Hepatocyte (in vitro differentiated cells): ENCODE measurements at regions not wholly inside any gene's neighbourhood (a gene's known extent, or its start where the extent isn't known, plus 50 kb on each side); places are given as distances from the start of the nearest gene placed in this dataset.

Source experiments
- EZH2 ChIP-seq: fragments of 200-600 bp; sonication (generic); IDR thresholded peaks from 2 replicates; pipeline ENCODE4 v1.6.1; 2016; ENCODE audit warnings: antibody characterized with exemption, mild to moderate bottlenecking, borderline replicate concordance
- TF ChIP-seq, protein P1 (sequence below): fragments of 200-600 bp; sonication (generic); IDR thresholded peaks from 2 replicates; pipeline ENCODE4 v1.5.1; 2016; ENCODE audit warnings: antibody characterized with exemption, mild to moderate bottlenecking; ENCODE audit not compliant: poor library complexity

GRCh38 chr21:23083242-23083641 lies 2085.0 kb downstream of the NCAM2 start:
- TF ChIP-seq, protein P1, sequence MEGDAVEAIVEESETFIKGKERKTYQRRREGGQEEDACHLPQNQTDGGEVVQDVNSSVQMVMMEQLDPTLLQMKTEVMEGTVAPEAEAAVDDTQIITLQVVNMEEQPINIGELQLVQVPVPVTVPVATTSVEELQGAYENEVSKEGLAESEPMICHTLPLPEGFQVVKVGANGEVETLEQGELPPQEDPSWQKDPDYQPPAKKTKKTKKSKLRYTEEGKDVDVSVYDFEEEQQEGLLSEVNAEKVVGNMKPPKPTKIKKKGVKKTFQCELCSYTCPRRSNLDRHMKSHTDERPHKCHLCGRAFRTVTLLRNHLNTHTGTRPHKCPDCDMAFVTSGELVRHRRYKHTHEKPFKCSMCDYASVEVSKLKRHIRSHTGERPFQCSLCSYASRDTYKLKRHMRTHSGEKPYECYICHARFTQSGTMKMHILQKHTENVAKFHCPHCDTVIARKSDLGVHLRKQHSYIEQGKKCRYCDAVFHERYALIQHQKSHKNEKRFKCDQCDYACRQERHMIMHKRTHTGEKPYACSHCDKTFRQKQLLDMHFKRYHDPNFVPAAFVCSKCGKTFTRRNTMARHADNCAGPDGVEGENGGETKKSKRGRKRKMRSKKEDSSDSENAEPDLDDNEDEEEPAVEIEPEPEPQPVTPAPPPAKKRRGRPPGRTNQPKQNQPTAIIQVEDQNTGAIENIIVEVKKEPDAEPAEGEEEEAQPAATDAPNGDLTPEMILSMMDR: no peak
- no peak for TF ChIP-seq EZH2
